MCF 10A (cell line): ENCODE measurements at regions not wholly inside any gene's neighbourhood (a gene's known extent, or its start where the extent isn't known, plus 50 kb on each side); places are given as distances from the start of the nearest gene placed in this dataset.

ENCODE experiments used
- BruUV-seq: library from RNA; stranded (reverse); fragments of 400-500 nt; replicated peaks from 2 replicates; lab custom pipeline; 2021; lab: Mats Ljungman, UMichigan
- CTCF ChIA-PET: fragments of 300-600 bp; sonication (Branson Sonifier 250); formaldehyde crosslinking; extraction: SDS; loops from one replicate; lab custom pipeline; 2021; ENCODE audit warnings: antibody characterized with exemption, inconsistent platforms; lab: Yijun Ruan, JAX
- POLR2A ChIA-PET: fragments of 300-600, 350-650 bp; sonication (Branson Sonifier 250); formaldehyde crosslinking; extraction: SDS; loops from one replicate; lab custom pipeline; 2020; ENCODE audit warnings: antibody characterized with exemption, inconsistent platforms; lab: Yijun Ruan, JAX
- DNase-seq: peaks from one replicate; pipeline ENCODE4 v3.0.0-alpha.2; 2018; ENCODE audit not compliant: unreplicated experiment
- H3K27ac Mint-ChIP-seq: one replicate; pipeline ENCODE4 v1.8.0; 2022; ENCODE audit warnings: mild to moderate bottlenecking, low read depth, mixed read lengths; ENCODE audit not compliant: unreplicated experiment
- H3K27me3 Mint-ChIP-seq: one replicate; pipeline ENCODE4 v1.8.0; 2022; ENCODE audit warnings: mixed read lengths; ENCODE audit not compliant: insufficient read depth, unreplicated experiment
- H3K36me3 Mint-ChIP-seq: one replicate; pipeline ENCODE4 v1.8.0; 2022; ENCODE audit warnings: mild to moderate bottlenecking, moderate library complexity, mixed read lengths; ENCODE audit not compliant: insufficient read depth, unreplicated experiment
- H3K4me1 Mint-ChIP-seq: one replicate; pipeline ENCODE4 v1.8.0; 2022; ENCODE audit warnings: mixed read lengths; ENCODE audit not compliant: insufficient read depth, unreplicated experiment
- H3K4me3 Mint-ChIP-seq: one replicate; pipeline ENCODE4 v1.8.0; 2022; ENCODE audit warnings: mild to moderate bottlenecking, moderate library complexity, mixed read lengths; ENCODE audit not compliant: unreplicated experiment
- H3K9me3 Mint-ChIP-seq: one replicate; pipeline ENCODE4 v1.8.0; 2022; ENCODE audit warnings: mixed read lengths; ENCODE audit not compliant: unreplicated experiment
- intact Hi-C: fragments of 100-400 bp; cut with micrococcal nuclease; formaldehyde crosslinking; loops from 2 replicates; pipeline ENCODE4 v1.14.1; 2022
- TF ChIP-seq, protein P1 (sequence below): fragments of 200-600 bp; IDR thresholded peaks from one replicate; pipeline ENCODE4 v1.8.0; 2022; ENCODE audit warnings: antibody characterized with exemption, mild to moderate bottlenecking; ENCODE audit not compliant: unreplicated experiment

DNA sequence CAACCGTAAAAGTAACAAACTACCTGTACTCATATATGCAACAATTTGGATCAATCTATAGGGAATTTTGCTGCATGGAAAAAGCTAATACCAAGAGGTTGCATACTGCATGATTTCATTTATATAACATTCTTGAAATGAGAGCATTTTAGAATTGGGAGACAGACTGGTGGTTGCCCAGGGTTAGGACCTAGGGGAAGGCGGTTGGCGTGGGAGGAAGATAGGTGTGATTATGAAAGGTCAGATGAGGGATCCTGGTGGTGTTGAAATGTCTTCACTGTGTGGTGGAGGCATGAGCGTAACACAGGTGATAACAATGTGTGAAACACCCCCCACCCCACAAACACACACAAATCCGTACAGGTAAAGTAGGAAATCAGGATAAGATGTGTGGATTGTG, 176.6 kb upstream of the ZBED5 start:
- H3K9me3 Mint-ChIP-seq: no peaks in the 10 kb centered on the region
- no peaks in the 10 kb centered on the region for H3K36me3 Mint-ChIP-seq
- ChIA-PET POLR2A (no interaction called here), CTCF (interaction anchor here (0.6 to 1.8 kb wide), 5 partner anchors 10 to 753 kb away, joined by 3 to 11 read pairs (median 3); no protein-coding TSS in a partner anchor)
- no peak for DNase-seq
- intact Hi-C loops: loop anchor here (10.0 kb wide), 1 partner anchor 670 kb away; no protein-coding TSS in a partner anchor
- TF ChIP-seq, protein P1, sequence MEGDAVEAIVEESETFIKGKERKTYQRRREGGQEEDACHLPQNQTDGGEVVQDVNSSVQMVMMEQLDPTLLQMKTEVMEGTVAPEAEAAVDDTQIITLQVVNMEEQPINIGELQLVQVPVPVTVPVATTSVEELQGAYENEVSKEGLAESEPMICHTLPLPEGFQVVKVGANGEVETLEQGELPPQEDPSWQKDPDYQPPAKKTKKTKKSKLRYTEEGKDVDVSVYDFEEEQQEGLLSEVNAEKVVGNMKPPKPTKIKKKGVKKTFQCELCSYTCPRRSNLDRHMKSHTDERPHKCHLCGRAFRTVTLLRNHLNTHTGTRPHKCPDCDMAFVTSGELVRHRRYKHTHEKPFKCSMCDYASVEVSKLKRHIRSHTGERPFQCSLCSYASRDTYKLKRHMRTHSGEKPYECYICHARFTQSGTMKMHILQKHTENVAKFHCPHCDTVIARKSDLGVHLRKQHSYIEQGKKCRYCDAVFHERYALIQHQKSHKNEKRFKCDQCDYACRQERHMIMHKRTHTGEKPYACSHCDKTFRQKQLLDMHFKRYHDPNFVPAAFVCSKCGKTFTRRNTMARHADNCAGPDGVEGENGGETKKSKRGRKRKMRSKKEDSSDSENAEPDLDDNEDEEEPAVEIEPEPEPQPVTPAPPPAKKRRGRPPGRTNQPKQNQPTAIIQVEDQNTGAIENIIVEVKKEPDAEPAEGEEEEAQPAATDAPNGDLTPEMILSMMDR: no peak
- no peak overlapping the region for H3K4me3 Mint-ChIP-seq
- no peak overlapping the region for H3K27ac Mint-ChIP-seq
- no TSS peak for BruUV-seq
- peaks cover 10% of the 10 kb centered on the region for H3K27me3 Mint-ChIP-seq
- peaks cover 6% of the 10 kb centered on the region for H3K4me1 Mint-ChIP-seq

DNA sequence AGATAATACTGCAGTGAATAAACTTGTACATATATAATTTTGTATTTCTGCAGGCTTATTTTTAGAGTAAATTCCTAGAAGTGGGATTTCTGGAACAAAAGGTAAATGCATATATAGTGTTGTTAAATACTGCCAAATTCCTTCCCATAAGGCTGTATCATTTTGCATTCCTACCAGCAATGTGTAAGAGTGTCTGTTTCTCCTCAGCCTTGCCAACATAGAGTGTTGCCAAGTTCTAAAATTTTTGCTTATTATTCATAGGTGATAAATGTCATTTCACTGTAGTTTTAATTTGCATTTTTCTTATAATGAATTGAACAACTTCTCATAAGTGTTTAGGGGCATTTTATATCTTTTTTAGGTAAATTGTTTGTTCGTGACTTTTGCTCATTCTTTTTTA, 174.2 kb upstream of the ZBED5 start:
- Mint-ChIP-seq H3K36me3 (peaks cover 6% of the 10 kb centered on the region), H3K27ac (no peak overlapping the region), H3K4me3 (no peak overlapping the region), H3K27me3 (peaks cover 10% of the 10 kb centered on the region), H3K4me1 (peaks cover 16% of the 10 kb centered on the region), H3K9me3 (no peaks in the 10 kb centered on the region)
- CTCF ChIA-PET: interaction anchor here (0.5 to 1.5 kb wide), 5 partner anchors 98 to 1019 kb away, joined by 3 to 5 read pairs (median 4); no protein-coding TSS in a partner anchor
- POLR2A ChIA-PET: no interaction called here
- DNase-seq: no peak
- no TSS peak for BruUV-seq
- intact Hi-C loops: loop anchor here (10.0 kb wide), 1 partner anchor 673 kb away; no protein-coding TSS in a partner anchor
- TF ChIP-seq, protein P1: no peak

DNA sequence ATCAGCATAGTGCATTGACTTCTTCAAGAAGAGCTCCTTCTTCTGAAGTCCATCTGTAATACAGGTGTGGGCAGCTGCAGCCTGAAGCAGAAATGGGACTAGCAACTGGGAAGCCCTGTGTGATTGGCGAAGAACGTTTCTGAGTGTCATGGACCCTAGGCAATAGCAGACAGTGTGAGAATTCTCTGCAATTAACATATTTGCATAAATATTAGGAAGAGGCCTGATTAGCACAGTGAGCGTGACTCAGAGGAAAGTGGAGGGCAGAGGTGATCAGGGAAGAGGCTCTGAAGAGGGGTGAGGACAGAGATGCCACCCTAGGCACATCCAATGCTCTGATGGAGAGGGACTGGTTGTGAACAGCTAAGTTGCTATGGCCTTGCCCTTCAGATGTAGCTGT, 171.2 kb upstream of the ZBED5 start:
- intact Hi-C loops: loop anchor here (2.0 to 10.0 kb wide), 2 partner anchors 126 to 592 kb away; no protein-coding TSS in a partner anchor
- peaks cover 1% of the 10 kb centered on the region for H3K27me3 Mint-ChIP-seq
- CTCF ChIA-PET: interaction anchor here (0.5 to 6.4 kb wide), 28 partner anchors 9 to 791 kb away, joined by 3 to 103 read pairs (median 6); no protein-coding TSS in a partner anchor
- H3K4me3 Mint-ChIP-seq: no peak overlapping the region
- H3K36me3 Mint-ChIP-seq: peaks cover 6% of the 10 kb centered on the region
- DNase-seq: no peak
- POLR2A ChIA-PET: interaction anchor here (0.6 to 4.3 kb wide), 5 partner anchors 216 to 762 kb away, joined by 3 to 16 read pairs (median 3); partner anchors contain the start of gene GALNT18
- peaks cover 16% of the 10 kb centered on the region for H3K4me1 Mint-ChIP-seq
- no peak overlapping the region for H3K27ac Mint-ChIP-seq
- H3K9me3 Mint-ChIP-seq: no peaks in the 10 kb centered on the region
- TF ChIP-seq, protein P1: no peak
- BruUV-seq: no TSS peak

DNA sequence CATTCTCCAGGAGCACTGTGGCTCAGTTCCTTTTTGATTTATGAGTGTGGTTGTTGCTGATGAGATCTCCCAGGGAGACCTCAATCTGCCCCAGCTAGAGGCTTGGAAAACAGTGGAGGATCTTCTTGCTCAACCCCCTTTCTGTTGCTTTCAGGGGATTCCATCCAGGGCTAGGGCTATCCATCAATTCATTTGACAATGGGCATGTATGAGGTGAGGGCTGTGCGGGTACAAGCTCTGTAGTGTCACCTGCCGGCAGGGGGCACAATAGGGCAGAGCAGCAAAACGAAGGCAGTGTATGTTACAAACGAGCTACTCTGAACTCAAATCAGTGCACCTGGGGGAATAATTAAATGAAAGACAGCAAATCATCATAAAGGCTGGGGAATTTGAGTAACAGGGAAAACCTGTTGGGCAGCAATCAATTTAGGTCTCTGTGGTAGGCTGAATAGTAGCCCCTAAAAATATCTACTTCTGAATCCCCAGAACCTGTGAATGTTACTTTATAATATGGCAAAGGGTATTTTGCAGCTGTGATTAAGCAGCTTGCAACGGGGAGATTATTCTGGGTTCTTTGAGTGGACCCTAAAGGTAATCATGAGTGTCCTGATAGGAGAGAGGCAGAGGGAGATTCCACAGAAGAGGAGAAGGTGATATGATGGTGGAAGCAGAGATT, 170.3 kb upstream of the ZBED5 start:
- H3K4me1 Mint-ChIP-seq: peaks cover 16% of the 10 kb centered on the region
- no peaks in the 10 kb centered on the region for H3K9me3 Mint-ChIP-seq
- peaks cover 6% of the 10 kb centered on the region for H3K36me3 Mint-ChIP-seq
- intact Hi-C loops: loop anchor here (1.0 to 10.0 kb wide), 4 partner anchors 127 to 759 kb away; no protein-coding TSS in a partner anchor
- TF ChIP-seq, protein P1: peak; percentile 86
- ChIA-PET POLR2A (interaction anchor here (0.6 to 4.3 kb wide), 8 partner anchors 13 to 760 kb away, joined by 3 to 16 read pairs (median 3); partner anchors contain the start of genes EIF4G2 and GALNT18), CTCF (interaction anchor here (0.5 to 6.4 kb wide), 76 partner anchors 10 to 1251 kb away, joined by 3 to 103 read pairs (median 4); no protein-coding TSS in a partner anchor)
- no peak overlapping the region for H3K27ac Mint-ChIP-seq
- H3K27me3 Mint-ChIP-seq: no peaks in the 10 kb centered on the region
- no TSS peak for BruUV-seq
- peak; percentile 74 for DNase-seq
- no peak overlapping the region for H3K4me3 Mint-ChIP-seq
